Choroid plexus epithelial cell (primary cell): ENCODE measurements at regions not wholly inside any gene's neighbourhood (a gene's known extent, or its start where the extent isn't known, plus 50 kb on each side); places are given as distances from the start of the nearest gene placed in this dataset.
A peak's percentile ranks its signal among the peaks of the same experiment; 100 is the strongest.
"Not testable (repeated sequence)": the region's sequence is repeated elsewhere in the genome, so short reads cannot be mapped to it uniquely, and the experiment has no call there.

Experiments used
- DNase-seq: peaks from one replicate; pipeline ENCODE4 v3.0.0-alpha.2; 2010; ENCODE audit warnings: low read depth
- H3K4me3 ChIP-seq: 2 replicates; pipeline ENCODE4 v1.5.1; 2011; ENCODE audit warnings: low read depth, mild to moderate bottlenecking, control low read depth, low read length, moderate library complexity
- TF ChIP-seq, protein P1 (sequence below): conservative IDR thresholded peaks from 2 replicates; pipeline ENCODE4 v1.5.1; 2011; ENCODE audit warnings: low read depth, mild to moderate bottlenecking, control low read depth, inconsistent platforms, low read length, moderate library complexity

DNA sequence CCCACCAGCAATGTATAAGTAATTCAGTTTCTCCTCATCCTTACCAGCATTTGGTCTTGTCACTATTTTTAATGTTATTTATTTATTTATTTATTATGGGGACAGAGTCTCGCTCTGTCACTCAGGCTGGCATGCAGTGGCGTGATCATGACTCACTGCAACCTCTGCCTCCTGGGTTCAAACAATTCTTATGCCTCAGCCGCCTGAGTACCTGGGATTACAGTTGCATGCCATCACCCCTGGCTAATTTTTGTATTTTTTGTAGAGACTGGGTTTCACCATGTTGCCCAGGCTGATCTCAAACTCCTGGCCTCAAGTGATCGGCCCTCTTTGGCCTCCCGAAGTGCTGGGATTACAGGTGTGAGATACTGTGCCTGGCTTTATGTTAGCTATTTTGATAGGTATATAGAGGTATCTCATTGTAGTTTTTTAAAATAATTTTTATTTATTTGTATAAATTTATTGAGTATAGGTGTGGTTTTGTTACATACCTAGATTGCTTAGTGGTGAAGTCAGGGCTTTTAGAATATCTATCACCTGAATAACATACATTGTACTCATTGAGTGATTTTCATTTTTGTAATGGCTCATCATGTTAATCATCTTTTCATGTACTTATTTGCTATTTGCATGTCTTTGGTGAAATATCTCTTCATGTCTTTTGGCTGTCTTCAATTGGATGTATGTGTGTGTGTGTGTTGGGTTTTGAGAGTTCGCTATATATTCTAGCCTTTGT lies 53.3 kb downstream of the TANC2 start:
- H3K4me3 ChIP-seq, result no peak overlapping the region
- TF ChIP-seq, protein P1, sequence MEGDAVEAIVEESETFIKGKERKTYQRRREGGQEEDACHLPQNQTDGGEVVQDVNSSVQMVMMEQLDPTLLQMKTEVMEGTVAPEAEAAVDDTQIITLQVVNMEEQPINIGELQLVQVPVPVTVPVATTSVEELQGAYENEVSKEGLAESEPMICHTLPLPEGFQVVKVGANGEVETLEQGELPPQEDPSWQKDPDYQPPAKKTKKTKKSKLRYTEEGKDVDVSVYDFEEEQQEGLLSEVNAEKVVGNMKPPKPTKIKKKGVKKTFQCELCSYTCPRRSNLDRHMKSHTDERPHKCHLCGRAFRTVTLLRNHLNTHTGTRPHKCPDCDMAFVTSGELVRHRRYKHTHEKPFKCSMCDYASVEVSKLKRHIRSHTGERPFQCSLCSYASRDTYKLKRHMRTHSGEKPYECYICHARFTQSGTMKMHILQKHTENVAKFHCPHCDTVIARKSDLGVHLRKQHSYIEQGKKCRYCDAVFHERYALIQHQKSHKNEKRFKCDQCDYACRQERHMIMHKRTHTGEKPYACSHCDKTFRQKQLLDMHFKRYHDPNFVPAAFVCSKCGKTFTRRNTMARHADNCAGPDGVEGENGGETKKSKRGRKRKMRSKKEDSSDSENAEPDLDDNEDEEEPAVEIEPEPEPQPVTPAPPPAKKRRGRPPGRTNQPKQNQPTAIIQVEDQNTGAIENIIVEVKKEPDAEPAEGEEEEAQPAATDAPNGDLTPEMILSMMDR, result no peak
- no peak for DNase-seq

DNA sequence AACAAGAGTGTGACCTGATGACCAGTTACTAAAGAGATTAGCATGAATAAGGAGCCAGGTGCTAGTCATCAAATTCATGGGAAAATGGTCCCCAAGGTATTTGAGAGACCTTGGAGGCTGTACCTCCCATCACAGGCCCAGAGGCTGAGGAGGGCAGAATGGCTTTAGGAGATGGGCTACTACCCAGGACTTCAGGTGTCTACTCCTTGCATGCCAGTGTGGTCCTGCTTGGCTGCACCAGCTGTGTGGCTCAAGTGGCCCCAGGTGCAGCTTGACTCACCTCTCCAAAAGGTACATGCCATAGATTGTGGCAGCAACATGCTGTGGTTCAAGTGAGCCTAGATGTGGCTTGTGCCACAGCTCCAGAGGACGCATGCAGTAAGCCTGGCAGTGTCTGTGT lies 56.5 kb downstream of the TANC2 start:
- no peak overlapping the region for H3K4me3 ChIP-seq
- TF ChIP-seq, protein P1, result no peak
- DNase-seq, result no peak

DNA sequence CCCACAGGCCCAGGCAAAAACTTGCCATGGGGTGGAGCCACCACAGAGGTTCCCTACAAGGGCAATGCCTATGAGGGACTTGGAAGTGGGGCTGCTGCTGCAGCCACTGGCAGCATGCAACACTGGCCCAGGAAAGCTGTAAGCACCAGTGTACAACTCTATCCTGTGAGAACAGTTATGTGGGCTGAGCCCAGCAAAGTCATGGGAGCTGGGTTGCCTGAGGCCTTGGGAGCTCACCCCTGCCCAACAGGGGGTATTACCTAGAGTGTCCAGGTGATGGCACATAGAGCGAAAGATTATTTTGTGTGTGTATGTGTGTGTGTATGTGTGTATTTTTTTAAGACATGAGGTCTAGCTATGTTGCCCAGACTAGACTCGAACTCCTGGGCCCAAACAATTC lies 57.0 kb downstream of the TANC2 start:
- no peak overlapping the region for H3K4me3 ChIP-seq
- no peak for DNase-seq
- TF ChIP-seq, protein P1, result no peak

DNA sequence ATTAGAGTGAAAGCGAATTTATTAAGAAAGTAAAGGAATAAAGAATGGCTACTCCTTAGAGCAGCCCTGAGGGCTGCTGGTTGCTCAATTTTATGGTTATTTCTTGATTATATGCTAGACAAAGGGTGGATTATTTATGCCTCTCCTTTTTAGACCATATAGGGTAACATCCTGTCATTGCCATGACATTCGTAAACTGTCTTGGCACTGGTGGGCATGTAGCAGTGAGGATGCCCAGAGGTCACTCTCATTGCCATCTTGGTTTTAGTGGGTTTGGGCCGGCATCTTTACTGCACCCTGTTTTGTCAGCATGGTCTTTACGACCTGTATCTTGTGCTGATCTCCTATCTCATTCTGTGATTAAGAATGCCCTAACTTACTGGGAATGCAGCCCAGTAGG lies 58.2 kb downstream of the TANC2 start:
- H3K4me3 ChIP-seq, result no peak overlapping the region
- DNase-seq, result no peak
- TF ChIP-seq, protein P1, result no peak

DNA sequence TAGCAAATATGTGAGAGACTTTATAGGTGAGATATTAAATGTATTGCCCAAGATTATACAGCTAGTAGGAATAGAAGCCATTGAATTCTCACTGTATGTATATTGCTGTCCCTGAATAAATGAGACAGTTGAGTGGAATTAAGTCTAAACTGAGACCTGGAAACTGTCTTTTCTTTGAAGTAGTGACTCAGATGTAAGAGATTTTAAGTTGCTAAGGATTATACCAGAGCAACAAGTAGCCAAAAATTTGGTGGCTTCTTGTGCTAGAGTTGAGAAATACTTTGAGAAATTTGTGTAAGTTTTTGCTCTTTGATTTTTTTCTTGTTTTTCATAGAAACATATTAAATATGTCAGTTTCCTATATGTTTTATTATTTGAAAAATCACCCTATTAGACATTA lies 58.7 kb downstream of the TANC2 start:
- TF ChIP-seq, protein P1, result no peak
- H3K4me3 ChIP-seq, result no peak overlapping the region

DNA sequence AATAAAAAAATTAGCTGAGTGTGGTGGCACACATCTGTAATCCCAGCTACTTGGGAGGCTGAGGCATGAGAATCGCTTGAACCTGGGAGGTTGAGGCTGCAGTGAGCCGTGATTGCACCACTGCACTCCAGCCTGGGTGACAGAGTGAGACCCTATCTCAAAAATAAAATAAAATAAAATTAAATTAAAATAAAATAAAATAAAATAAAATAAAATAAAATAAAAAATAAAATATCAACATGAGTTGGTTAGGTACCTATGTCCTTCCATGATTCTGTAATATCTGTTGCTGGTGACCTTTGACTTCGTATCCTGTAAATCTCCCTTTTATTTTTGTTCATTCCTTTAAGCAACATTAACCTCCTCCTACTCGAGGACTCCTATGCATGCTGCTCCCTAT lies 59.6 kb downstream of the TANC2 start:
- not testable (repeated sequence) for H3K4me3 ChIP-seq, DNase-seq

More for the DNA sequence above, 58.7 kb downstream of the TANC2 start:
- peak; percentile 57 for DNase-seq

DNA sequence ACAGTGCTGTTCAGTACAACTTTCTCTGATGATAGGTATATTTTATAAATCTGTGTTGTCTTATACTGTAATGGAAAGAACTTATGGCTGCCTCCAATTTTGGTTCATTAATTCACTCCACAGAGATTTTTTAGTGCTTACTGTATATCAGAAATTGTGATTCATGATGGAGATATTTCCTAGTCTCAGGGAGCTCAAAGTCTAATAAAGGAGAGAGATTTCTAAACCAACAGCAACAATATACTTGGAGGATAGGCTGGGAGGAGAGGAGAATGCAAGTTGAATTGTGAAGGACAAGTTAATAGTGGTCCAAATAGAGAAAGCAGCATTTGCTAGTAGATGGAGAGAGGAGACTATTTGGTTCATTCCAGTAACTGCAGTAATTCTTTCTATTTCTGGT lies 63.5 kb downstream of the TANC2 start:
- DNase-seq, result peak; percentile 60
- H3K4me3 ChIP-seq, result no peak overlapping the region
- TF ChIP-seq, protein P1, result no peak
